HepG2 (cell line): ENCODE measurements at regions not wholly inside any gene's neighbourhood (a gene's known extent, or its start where the extent isn't known, plus 50 kb on each side); places are given as distances from the start of the nearest gene placed in this dataset.

Source experiments
- ADNP ChIP-seq: sonication (generic); formaldehyde crosslinking; IDR thresholded peaks from 2 replicates; pipeline ENCODE4 v1.4.0; 2020; ENCODE audit warnings: missing genetic modification reagents
- DMAP1 ChIP-seq: IDR thresholded peaks from 2 replicates; pipeline ENCODE4 v1.6.1; 2016
- FOSL2 ChIP-seq: sonication (generic); formaldehyde crosslinking; IDR thresholded peaks from 2 replicates; pipeline ENCODE4 v1.4.0; 2020; ENCODE audit warnings: missing genetic modification reagents
- FOXJ3 ChIP-seq: sonication (generic); formaldehyde crosslinking; IDR thresholded peaks from 2 replicates; pipeline ENCODE4 v1.4.0; 2020; ENCODE audit warnings: missing genetic modification reagents, mild to moderate bottlenecking, borderline replicate concordance
- KAT7 ChIP-seq: IDR thresholded peaks from 2 replicates; pipeline ENCODE4 v1.6.1; 2018; ENCODE audit warnings: borderline replicate concordance, missing compliant biosample characterization
- KLF11 ChIP-seq: IDR thresholded peaks from 2 replicates; pipeline ENCODE4 v1.6.1; 2016; ENCODE audit warnings: missing compliant biosample characterization
- MTA1 ChIP-seq: sonication (generic); formaldehyde crosslinking; IDR thresholded peaks from 2 replicates; pipeline ENCODE4 v1.4.0; 2020; ENCODE audit warnings: missing genetic modification reagents, mild to moderate bottlenecking, borderline replicate concordance
- NFIC ChIP-seq: IDR thresholded peaks from 2 replicates; pipeline ENCODE4 v1.6.1; 2012; ENCODE audit warnings: mild to moderate bottlenecking, low read length, inconsistent platforms
- NR3C1 ChIP-seq: sonication (generic); formaldehyde crosslinking; IDR thresholded peaks from 2 replicates; pipeline ENCODE4 v1.4.0; 2020; ENCODE audit warnings: missing genetic modification reagents
- TF ChIP-seq, protein P1 (sequence below): sonication (generic); formaldehyde crosslinking; IDR thresholded peaks from 2 replicates; pipeline ENCODE4 v1.4.0; 2020; ENCODE audit warnings: missing genetic modification reagents
- TF ChIP-seq, protein P2 (sequence below): sonication (generic); formaldehyde crosslinking; IDR thresholded peaks from 2 replicates; pipeline ENCODE4 v1.5.0; 2020; ENCODE audit warnings: mild to moderate bottlenecking, missing genetic modification reagents, moderate library complexity
- TF ChIP-seq, protein P3 (sequence below): sonication (generic); formaldehyde crosslinking; IDR thresholded peaks from 2 replicates; pipeline ENCODE4 v1.5.1; 2020; ENCODE audit warnings: missing genetic modification reagents, mild to moderate bottlenecking, borderline replicate concordance
- TF ChIP-seq, protein P4 (sequence below): sonication (generic); formaldehyde crosslinking; IDR thresholded peaks from 2 replicates; pipeline ENCODE4 v1.4.0; 2020; ENCODE audit warnings: missing genetic modification reagents, mild to moderate bottlenecking, borderline replicate concordance

DNA sequence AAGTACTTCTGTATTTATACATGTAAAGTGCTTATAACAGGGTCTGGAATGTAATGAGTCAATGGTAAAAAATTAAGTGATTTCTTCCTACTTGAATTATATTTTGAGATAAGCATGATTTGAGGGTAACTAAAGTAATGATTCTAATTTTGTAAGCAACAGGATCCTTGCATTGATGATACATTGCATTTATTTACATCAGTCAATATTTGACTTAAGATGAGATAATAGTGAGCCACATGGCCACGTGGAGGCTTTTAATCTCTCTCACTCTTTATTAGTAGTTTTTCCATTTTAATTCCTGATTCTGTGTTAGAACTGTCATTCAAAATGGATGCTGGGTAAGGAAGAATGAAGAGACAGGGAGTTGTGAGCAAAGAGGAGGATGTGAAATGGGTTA is 298.1 kb upstream of the PRICKLE1 start:
- TF ChIP-seq NFIC, result no peak
- no peak for TF ChIP-seq ADNP (CRISPR knock-in tag)
- TF ChIP-seq, protein P1, sequence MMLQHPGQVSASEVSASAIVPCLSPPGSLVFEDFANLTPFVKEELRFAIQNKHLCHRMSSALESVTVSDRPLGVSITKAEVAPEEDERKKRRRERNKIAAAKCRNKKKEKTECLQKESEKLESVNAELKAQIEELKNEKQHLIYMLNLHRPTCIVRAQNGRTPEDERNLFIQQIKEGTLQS (CRISPR knock-in tag), result no peak
- no peak for TF ChIP-seq FOSL2 (CRISPR knock-in tag)
- TF ChIP-seq MTA1 (CRISPR knock-in tag), result no peak
- TF ChIP-seq, protein P2, sequence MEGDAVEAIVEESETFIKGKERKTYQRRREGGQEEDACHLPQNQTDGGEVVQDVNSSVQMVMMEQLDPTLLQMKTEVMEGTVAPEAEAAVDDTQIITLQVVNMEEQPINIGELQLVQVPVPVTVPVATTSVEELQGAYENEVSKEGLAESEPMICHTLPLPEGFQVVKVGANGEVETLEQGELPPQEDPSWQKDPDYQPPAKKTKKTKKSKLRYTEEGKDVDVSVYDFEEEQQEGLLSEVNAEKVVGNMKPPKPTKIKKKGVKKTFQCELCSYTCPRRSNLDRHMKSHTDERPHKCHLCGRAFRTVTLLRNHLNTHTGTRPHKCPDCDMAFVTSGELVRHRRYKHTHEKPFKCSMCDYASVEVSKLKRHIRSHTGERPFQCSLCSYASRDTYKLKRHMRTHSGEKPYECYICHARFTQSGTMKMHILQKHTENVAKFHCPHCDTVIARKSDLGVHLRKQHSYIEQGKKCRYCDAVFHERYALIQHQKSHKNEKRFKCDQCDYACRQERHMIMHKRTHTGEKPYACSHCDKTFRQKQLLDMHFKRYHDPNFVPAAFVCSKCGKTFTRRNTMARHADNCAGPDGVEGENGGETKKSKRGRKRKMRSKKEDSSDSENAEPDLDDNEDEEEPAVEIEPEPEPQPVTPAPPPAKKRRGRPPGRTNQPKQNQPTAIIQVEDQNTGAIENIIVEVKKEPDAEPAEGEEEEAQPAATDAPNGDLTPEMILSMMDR, result no peak
- no peak for TF ChIP-seq KLF11 (CRISPR knock-in tag)
- no peak for TF ChIP-seq DMAP1
- no peak for TF ChIP-seq FOXJ3 (CRISPR knock-in tag)
- TF ChIP-seq KAT7 (CRISPR knock-in tag), result no peak
- TF ChIP-seq, protein P3, sequence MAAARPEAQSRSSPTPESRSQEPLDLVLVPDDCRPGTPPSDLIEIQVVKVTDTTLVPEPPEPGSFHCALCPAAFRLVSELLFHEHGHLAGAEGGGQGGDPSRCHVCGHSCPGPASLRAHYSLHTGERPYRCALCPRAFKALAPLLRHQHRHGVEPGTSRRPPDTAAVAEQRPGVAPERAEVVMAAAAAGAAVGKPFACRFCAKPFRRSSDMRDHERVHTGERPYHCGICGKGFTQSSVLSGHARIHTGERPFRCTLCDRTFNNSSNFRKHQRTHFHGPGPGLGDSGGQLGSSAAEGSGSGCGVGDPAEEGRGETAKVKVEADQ (CRISPR knock-in tag), result no peak
- no peak for TF ChIP-seq NR3C1
- TF ChIP-seq, protein P4, sequence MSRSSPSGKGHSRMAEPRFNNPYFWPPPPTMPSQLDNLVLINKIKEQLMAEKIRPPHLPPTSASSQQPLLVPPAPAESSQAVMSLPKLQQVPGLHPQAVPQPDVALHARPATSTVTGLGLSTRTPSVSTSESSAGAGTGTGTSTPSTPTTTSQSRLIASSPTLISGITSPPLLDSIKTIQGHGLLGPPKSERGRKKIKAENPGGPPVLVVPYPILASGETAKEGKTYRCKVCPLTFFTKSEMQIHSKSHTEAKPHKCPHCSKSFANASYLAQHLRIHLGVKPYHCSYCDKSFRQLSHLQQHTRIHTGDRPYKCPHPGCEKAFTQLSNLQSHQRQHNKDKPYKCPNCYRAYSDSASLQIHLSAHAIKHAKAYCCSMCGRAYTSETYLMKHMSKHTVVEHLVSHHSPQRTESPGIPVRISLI (CRISPR knock-in tag), result no peak
